Endodermal cell (in vitro differentiated cells): ENCODE measurements at regions not wholly inside any gene's neighbourhood (a gene's known extent, or its start where the extent isn't known, plus 50 kb on each side); places are given as distances from the start of the nearest gene placed in this dataset.
A peak's percentile ranks its signal among the peaks of the same experiment; 100 is the strongest.

Experiments
- DNase-seq: peaks from one replicate; pipeline ENCODE4 v3.0.0-alpha.2; 2017
- H3K27ac ChIP-seq: 2 replicates; pipeline ENCODE4 v1.5.1; 2013; ENCODE audit warnings: mild to moderate bottlenecking, low read depth, low read length, moderate library complexity
- H3K27me3 ChIP-seq: 2 replicates; pipeline ENCODE4 v1.6.1; 2013; ENCODE audit warnings: mild to moderate bottlenecking, low read length, moderate library complexity; ENCODE audit not compliant: insufficient read depth, control insufficient read depth, poor library complexity, severe bottlenecking
- H3K36me3 ChIP-seq: 2 replicates; pipeline ENCODE4 v1.7.0; 2013; ENCODE audit warnings: mild to moderate bottlenecking, low read length, moderate library complexity; ENCODE audit not compliant: control insufficient read depth, insufficient read depth
- H3K4me1 ChIP-seq: one replicate; pipeline ENCODE4 v1.7.0; 2013; ENCODE audit warnings: low read length; ENCODE audit not compliant: control insufficient read depth, insufficient read depth
- H3K4me3 ChIP-seq: 2 replicates; pipeline ENCODE4 v1.5.1; 2013; ENCODE audit warnings: mild to moderate bottlenecking, low read length, moderate library complexity
- H3K9ac ChIP-seq: 2 replicates; pipeline ENCODE4 v1.6.1; 2013; ENCODE audit warnings: mild to moderate bottlenecking, low read length, moderate library complexity; ENCODE audit not compliant: poor library complexity, severe bottlenecking; ENCODE audit errors: extremely low read depth
- H3K9me3 ChIP-seq: 2 replicates; pipeline ENCODE4 v1.6.1; 2013; ENCODE audit warnings: mild to moderate bottlenecking, low read length, moderate library complexity; ENCODE audit not compliant: control insufficient read depth
- H3K27ac Mint-ChIP-seq: 2 replicates; pipeline ENCODE4 v1.8.0; 2020; ENCODE audit warnings: mixed read lengths
- H3K27me3 Mint-ChIP-seq: 2 replicates; pipeline ENCODE4 v1.8.0; 2021; ENCODE audit warnings: mild to moderate bottlenecking, mixed read lengths; ENCODE audit not compliant: insufficient read depth
- H3K36me3 Mint-ChIP-seq: 2 replicates; pipeline ENCODE4 v1.8.0; 2020; ENCODE audit warnings: low read depth, mixed read lengths
- H3K4me1 Mint-ChIP-seq: 2 replicates; pipeline ENCODE4 v1.8.0; 2020; ENCODE audit warnings: mixed read lengths
- H3K4me3 Mint-ChIP-seq: 2 replicates; pipeline ENCODE4 v1.8.0; 2020; ENCODE audit warnings: mild to moderate bottlenecking, moderate library complexity, mixed read lengths
- H3K9me3 Mint-ChIP-seq: 2 replicates; pipeline ENCODE4 v1.8.0; 2020; ENCODE audit warnings: mild to moderate bottlenecking, mixed read lengths
- WGBS, 2 experiments: methylation state at CpG; one replicate each; pipeline versions ENCODE4 v1.1.5 to v1.1.7; 2013; ENCODE audit warnings: missing lambda C conversion rate in 2 of 2, mixed read lengths in 1 of 2; ENCODE audit not compliant: insufficient coverage in 1 of 2, insufficient read length in 1 of 2; 5-methylcytosine and 5-hydroxymethylcytosine counted together
- TF ChIP-seq, protein P1 (sequence below): fragments of 200-600 bp; sonication (generic); conservative IDR thresholded peaks from 2 replicates; pipeline ENCODE4 v1.5.0; 2021; ENCODE audit warnings: antibody characterized with exemption, mild to moderate bottlenecking

- Histone ChIP-seq H3K4me1 (no peaks in the 10 kb centered on the region), H3K4me3 (no peak overlapping the region), H3K9me3 (peaks cover 6% of the 10 kb centered on the region), H3K36me3 (no peaks in the 10 kb centered on the region), H3K27ac (no peak overlapping the region), H3K27me3 (no peaks in the 10 kb centered on the region), H3K9ac (no peak overlapping the region)
- Mint-ChIP-seq H3K4me3 (no peak overlapping the region), H3K4me1 (peaks cover 2% of the 10 kb centered on the region), H3K27me3 (peaks cover 4% of the 10 kb centered on the region), H3K27ac (no peak overlapping the region), H3K36me3 (peaks cover 6% of the 10 kb centered on the region), H3K9me3 (peaks cover 33% of the 10 kb centered on the region)
- no peak for DNase-seq
- TF ChIP-seq, protein P1, sequence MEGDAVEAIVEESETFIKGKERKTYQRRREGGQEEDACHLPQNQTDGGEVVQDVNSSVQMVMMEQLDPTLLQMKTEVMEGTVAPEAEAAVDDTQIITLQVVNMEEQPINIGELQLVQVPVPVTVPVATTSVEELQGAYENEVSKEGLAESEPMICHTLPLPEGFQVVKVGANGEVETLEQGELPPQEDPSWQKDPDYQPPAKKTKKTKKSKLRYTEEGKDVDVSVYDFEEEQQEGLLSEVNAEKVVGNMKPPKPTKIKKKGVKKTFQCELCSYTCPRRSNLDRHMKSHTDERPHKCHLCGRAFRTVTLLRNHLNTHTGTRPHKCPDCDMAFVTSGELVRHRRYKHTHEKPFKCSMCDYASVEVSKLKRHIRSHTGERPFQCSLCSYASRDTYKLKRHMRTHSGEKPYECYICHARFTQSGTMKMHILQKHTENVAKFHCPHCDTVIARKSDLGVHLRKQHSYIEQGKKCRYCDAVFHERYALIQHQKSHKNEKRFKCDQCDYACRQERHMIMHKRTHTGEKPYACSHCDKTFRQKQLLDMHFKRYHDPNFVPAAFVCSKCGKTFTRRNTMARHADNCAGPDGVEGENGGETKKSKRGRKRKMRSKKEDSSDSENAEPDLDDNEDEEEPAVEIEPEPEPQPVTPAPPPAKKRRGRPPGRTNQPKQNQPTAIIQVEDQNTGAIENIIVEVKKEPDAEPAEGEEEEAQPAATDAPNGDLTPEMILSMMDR, result no peak
- WGBS, 2 experiments, result 94 to 95% methylated on average over 9 to 17 of the region's 17 CpGs
These were observed 73.7 kb upstream of the PFKP start for GRCh38 chr10:2993636-2994035.

DNA sequence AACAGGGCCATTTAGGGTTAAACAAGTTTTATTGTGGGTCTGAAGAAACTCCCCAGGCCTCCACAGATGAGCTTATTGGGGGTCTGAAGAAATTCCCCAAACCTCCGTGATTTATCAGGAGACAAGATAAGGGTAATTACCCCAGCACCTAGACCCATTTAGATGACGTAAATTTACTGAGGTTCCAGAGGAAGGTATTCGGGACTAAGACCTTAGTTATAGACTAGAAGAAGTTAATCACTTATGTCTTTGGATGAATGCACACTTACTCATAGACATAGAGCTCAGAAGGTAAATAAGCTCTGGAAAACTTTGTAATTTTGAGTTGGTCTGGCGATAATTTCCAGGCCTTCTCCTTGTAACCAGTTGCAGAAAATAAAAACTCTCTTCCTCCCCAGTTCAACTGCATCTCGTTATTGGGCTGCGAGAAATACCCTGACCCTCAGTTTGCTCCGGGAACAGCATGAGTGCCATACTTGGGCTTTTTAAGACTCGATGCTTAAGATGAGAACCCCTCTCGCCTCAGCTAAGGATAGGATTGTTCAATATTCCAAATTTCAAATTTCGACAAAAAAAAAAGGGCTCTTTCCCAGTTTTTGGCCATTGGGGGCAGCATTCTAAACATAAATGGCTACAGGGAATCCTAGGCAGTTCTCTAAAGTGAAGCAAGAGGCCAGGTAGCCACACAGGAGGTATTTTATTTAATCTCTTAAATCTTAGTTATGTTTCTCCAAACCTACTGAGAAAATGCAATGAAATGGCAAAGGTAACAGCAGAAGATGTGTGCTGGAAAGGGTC is 74.7 kb upstream of the PFKP start:
- 81 to 86% methylated on average over 8 to 10 of the region's 10 CpGs for WGBS, 2 experiments
- Mint-ChIP-seq H3K4me1 (peaks cover 2% of the 10 kb centered on the region), H3K36me3 (peaks cover under 1% of the 10 kb centered on the region), H3K27ac (no peak overlapping the region), H3K4me3 (no peak overlapping the region), H3K27me3 (peaks cover 4% of the 10 kb centered on the region), H3K9me3 (peaks cover 25% of the 10 kb centered on the region)
- Histone ChIP-seq H3K9ac (no peak overlapping the region), H3K4me1 (no peaks in the 10 kb centered on the region), H3K27ac (no peak overlapping the region), H3K36me3 (no peaks in the 10 kb centered on the region), H3K27me3 (no peaks in the 10 kb centered on the region), H3K4me3 (no peak overlapping the region), H3K9me3 (peaks cover 6% of the 10 kb centered on the region)
- no peak for DNase-seq
- TF ChIP-seq, protein P1, result peak; percentile 64

DNA sequence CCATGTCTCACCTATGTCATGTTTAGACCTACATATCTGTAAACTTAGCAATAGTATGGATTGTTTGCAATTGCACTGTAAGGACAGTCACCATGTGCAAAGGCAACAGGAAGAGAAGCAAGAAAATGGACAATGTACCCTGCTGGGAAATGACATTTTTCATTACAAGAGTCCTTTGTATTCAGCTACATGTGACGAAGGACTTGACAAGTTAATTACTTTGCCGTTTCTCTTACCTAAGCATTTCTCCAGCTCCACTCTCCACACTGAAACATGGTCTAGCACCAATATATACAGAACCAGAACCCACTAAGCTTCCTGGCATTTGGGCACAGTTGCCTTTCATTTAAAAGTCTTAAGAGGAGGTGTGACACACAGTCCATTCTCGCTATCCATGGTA is 76.6 kb upstream of the PFKP start:
- peaks cover 4% of the 10 kb centered on the region for H3K27me3 Mint-ChIP-seq
- no peak overlapping the region for H3K27ac Mint-ChIP-seq
- H3K9me3 Mint-ChIP-seq, result peaks cover 8% of the 10 kb centered on the region
- peaks cover 5% of the 10 kb centered on the region for H3K4me1 Mint-ChIP-seq
- no peaks in the 10 kb centered on the region for H3K36me3 Mint-ChIP-seq
- H3K4me3 Mint-ChIP-seq, result no peak overlapping the region
- H3K36me3 ChIP-seq, result no peaks in the 10 kb centered on the region
- 75 to 94% methylated on average over 3 of the region's 3 CpGs for WGBS, 2 experiments
- H3K9ac ChIP-seq, result no peak overlapping the region
- peak; percentile 13 for DNase-seq
- H3K4me3 ChIP-seq, result no peak overlapping the region
- peaks cover 6% of the 10 kb centered on the region for H3K9me3 ChIP-seq
- no peaks in the 10 kb centered on the region for H3K4me1 ChIP-seq
- no peak overlapping the region for H3K27ac ChIP-seq
- TF ChIP-seq, protein P1, result no peak
- no peaks in the 10 kb centered on the region for H3K27me3 ChIP-seq
